ENCODE measurements at regions not wholly inside any gene's neighbourhood (a gene's known extent, or its start where the extent isn't known, plus 50 kb on each side); places are given as distances from the start of the nearest gene placed in this dataset.

DNA sequence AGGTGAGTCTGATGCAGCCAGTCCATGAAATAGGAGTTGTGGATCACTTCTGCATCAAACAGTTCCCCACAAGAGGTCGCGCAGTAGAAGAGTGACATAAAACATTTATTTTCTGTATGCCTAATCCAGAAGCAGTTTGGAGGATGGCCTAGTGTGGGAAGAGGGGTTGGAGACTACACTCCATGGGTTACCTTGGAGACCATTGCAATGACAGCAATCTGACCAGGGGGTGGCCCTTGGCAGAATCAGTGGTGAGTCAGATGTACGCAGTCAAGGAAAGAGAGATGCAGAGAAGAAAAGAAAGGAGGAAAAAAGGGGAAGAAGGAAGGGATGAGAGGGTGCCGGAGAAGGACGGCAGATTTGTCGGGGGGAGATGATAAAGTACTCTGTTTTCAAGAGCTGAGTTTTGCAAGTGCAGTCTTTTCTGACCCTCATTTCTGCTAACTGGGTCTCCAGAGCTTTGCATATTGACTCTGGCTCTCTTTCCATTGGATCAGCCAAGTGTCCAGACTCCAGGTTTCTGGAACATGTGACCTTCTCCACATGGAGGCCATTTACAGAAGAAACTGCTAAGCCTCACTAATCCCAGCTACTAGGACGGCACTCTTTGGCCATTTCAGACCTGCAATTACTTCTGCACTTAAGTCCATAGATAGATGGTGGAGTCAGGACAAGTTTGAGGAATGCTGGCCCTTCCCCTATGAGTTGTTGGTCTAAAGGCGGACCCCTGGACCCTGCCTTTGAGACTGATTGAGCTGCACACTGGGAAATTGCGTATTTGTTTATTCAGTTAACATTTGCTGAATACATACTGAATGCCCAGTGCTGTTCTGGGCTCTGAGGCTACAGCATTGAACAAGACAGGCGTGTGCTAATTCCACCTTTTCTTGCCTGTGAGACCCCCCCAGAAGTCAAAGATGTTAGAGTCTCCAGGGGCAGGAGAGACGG, 424.2 kb downstream of the BCL11B start:
- DNase-seq (ENCODE audit: low spot score) = no peak
- Histone ChIP-seq H3K4me3 (no peak overlapping the region), H3K36me3 (replicated peaks; ENCODE audit: insufficient read depth, low read depth) (no peaks in the 10 kb centered on the region), H4K20me1 (ENCODE audit: insufficient read depth, poor library complexity, severe bottlenecking) (no peaks in the 10 kb centered on the region), H3K9me3 (ENCODE audit: low read depth) (no peaks in the 10 kb centered on the region), H3K79me2 (no peaks in the 10 kb centered on the region), H3K27me3 (no peaks in the 10 kb centered on the region), H3K4me2 (no peak overlapping the region), H3K9me2 (replicated peaks; ENCODE audit: insufficient read depth) (no peaks in the 10 kb centered on the region), H3K4me1 (ENCODE audit: insufficient read depth) (no peaks in the 10 kb centered on the region), H3K27ac (no peak overlapping the region), H2AFZ (no peak overlapping the region)
- TF ChIP-seq, protein P1, sequence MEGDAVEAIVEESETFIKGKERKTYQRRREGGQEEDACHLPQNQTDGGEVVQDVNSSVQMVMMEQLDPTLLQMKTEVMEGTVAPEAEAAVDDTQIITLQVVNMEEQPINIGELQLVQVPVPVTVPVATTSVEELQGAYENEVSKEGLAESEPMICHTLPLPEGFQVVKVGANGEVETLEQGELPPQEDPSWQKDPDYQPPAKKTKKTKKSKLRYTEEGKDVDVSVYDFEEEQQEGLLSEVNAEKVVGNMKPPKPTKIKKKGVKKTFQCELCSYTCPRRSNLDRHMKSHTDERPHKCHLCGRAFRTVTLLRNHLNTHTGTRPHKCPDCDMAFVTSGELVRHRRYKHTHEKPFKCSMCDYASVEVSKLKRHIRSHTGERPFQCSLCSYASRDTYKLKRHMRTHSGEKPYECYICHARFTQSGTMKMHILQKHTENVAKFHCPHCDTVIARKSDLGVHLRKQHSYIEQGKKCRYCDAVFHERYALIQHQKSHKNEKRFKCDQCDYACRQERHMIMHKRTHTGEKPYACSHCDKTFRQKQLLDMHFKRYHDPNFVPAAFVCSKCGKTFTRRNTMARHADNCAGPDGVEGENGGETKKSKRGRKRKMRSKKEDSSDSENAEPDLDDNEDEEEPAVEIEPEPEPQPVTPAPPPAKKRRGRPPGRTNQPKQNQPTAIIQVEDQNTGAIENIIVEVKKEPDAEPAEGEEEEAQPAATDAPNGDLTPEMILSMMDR (IDR thresholded peaks at IDR 0.05; ENCODE audit: poor library complexity) = no peak
- no peak for TF ChIP-seq EZH2 (IDR thresholded peaks at IDR 0.05; ENCODE audit: borderline replicate concordance)
- no peak for TF ChIP-seq EZH2phosphoT487 (IDR thresholded peaks at IDR 0.05; ENCODE audit: low read depth, severe bottlenecking, unreplicated experiment)
- WGBS (ENCODE audit: low lambda C conversion rate, missing lambda C conversion rate) = 82% methylated on average over 11 of the region's 11 CpGs

DNA sequence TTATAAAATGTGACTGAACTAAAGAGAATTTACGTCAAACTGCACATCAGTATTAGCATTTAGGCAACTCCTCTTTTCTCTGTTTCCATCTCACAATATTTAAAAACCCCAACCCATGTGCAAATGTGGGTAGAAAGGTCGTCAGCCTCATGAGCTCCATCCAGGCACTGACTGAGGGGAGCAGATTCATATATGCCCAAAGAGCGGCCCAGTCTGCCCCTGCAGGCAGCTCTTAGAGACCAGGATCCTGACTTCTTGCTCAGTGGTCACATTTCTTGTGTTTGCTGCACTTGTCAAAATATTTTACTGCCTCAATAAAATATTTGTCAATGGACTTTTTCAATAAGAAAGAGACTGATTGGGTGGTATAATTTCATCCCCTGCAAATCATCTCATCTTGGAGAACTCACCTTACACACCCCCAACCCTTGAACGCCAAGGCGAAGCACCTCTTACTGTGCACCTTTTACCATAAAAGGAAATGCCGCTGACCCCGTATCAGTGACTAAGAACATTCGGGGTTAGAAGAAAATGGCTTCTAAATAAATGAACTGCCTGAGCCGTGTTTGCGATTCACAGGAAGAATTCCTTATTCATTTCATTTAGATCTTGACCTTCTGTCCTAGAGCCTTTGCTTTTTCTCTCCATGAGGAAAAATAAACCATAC, 418.8 kb downstream of the BCL11B start:
- no peaks in the 10 kb centered on the region for H3K27me3 ChIP-seq
- no peaks in the 10 kb centered on the region for H3K36me3 ChIP-seq (replicated peaks; ENCODE audit: insufficient read depth, low read depth)
- H2AFZ ChIP-seq = no peak overlapping the region
- H3K4me1 ChIP-seq (ENCODE audit: insufficient read depth) = no peaks in the 10 kb centered on the region
- H3K9me3 ChIP-seq (ENCODE audit: low read depth) = no peaks in the 10 kb centered on the region
- DNase-seq (ENCODE audit: low spot score) = no peak
- H3K27ac ChIP-seq = no peak overlapping the region
- no peaks in the 10 kb centered on the region for H3K9me2 ChIP-seq (replicated peaks; ENCODE audit: insufficient read depth)
- H3K4me3 ChIP-seq = no peak overlapping the region
- H3K4me2 ChIP-seq = no peak overlapping the region
- no peaks in the 10 kb centered on the region for H4K20me1 ChIP-seq (ENCODE audit: insufficient read depth, poor library complexity, severe bottlenecking)
- no peaks in the 10 kb centered on the region for H3K79me2 ChIP-seq
- no peak for TF ChIP-seq EZH2 (IDR thresholded peaks at IDR 0.05; ENCODE audit: borderline replicate concordance)
- TF ChIP-seq, protein P1 (IDR thresholded peaks at IDR 0.05; ENCODE audit: poor library complexity) = no peak
- no peak for TF ChIP-seq EZH2phosphoT487 (IDR thresholded peaks at IDR 0.05; ENCODE audit: low read depth, severe bottlenecking, unreplicated experiment)
- 85% methylated on average over 10 of the region's 10 CpGs for WGBS (ENCODE audit: low lambda C conversion rate, missing lambda C conversion rate)

DNA sequence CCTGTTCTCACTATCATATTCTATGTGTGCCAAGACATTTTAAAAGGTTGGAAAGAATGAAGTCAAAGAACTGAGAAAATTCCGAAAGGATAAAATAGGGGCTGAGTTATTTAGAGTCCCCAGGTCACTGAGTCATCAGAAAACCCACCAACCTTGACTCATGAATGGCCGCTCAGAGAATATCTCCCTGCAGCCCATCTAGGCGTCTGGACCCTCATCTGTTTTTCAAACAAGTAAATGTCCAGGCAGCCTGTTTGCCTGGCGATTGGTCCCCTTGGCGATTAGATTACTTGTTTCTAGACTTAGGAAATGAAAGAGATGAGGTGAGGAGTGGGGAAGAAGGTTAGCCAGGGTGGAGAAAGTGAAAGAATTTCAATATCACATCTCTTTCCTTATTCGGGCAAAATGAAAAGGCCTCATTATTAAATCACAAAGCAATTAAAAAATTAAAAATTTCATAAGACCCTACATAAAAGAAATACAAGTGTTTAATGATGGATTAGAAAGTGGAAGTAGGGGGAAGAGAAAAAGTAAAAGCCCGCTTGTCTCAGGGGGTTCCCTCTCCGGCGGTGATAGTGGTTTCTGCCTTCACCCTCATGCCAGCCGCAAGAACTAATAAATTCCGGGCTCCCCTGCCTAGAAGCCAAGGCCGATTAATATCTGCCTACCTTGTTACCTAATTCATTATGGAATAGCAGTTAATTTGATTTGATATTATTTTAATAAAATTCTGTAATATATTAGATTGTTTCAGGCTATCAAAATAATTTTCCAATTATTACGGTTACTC, 415.9 kb downstream of the BCL11B start:
- H3K27me3 ChIP-seq = no peaks in the 10 kb centered on the region
- H3K4me1 ChIP-seq (ENCODE audit: insufficient read depth) = no peaks in the 10 kb centered on the region
- no peaks in the 10 kb centered on the region for H3K36me3 ChIP-seq (replicated peaks; ENCODE audit: insufficient read depth, low read depth)
- H3K27ac ChIP-seq = no peak overlapping the region
- H3K9me2 ChIP-seq (replicated peaks; ENCODE audit: insufficient read depth) = no peaks in the 10 kb centered on the region
- no peak overlapping the region for H3K4me3 ChIP-seq
- DNase-seq (ENCODE audit: low spot score) = no peak
- no peaks in the 10 kb centered on the region for H4K20me1 ChIP-seq (ENCODE audit: insufficient read depth, poor library complexity, severe bottlenecking)
- H3K79me2 ChIP-seq = no peaks in the 10 kb centered on the region
- no peak for TF ChIP-seq EZH2 (IDR thresholded peaks at IDR 0.05; ENCODE audit: borderline replicate concordance)
- TF ChIP-seq, protein P1 (IDR thresholded peaks at IDR 0.05; ENCODE audit: poor library complexity) = no peak
- no peak for TF ChIP-seq EZH2phosphoT487 (IDR thresholded peaks at IDR 0.05; ENCODE audit: low read depth, severe bottlenecking, unreplicated experiment)
- H2AFZ ChIP-seq = no peak overlapping the region
- no peaks in the 10 kb centered on the region for H3K9me3 ChIP-seq (ENCODE audit: low read depth)
- H3K4me2 ChIP-seq = no peak overlapping the region
- 92% methylated on average over 13 of the region's 13 CpGs for WGBS (ENCODE audit: low lambda C conversion rate, missing lambda C conversion rate)
